ENCODE measurements at regions not wholly inside any gene's neighbourhood (a gene's known extent, or its start where the extent isn't known, plus 50 kb on each side); places are given as distances from the start of the nearest gene placed in this dataset.

GRCh38 chr3:153293265-153293664 is 131.2 kb downstream of the RAP2B start:
- in situ Hi-C loops (cut with HindIII; ENCODE audit: low pct_unique_long_range_greater_than_20kb, low sequenced_read_pairs), result loop anchor here (25.0 kb wide), 1 partner anchor 256 kb away; no protein-coding TSS in a partner anchor
- no peak for TF ChIP-seq JUND (IDR thresholded peaks at IDR 0.05; ENCODE audit: low read depth)
- DNase-seq (ENCODE audit: low read depth in 1 of 2, low spot score in 1 of 2), result no peak

GRCh38 chr3:153295901-153296300 is 133.9 kb downstream of the RAP2B start:
- no peak for TF ChIP-seq JUND (IDR thresholded peaks at IDR 0.05; ENCODE audit: low read depth)
- no peak for DNase-seq (ENCODE audit: low read depth in 1 of 2, low spot score in 1 of 2)
- in situ Hi-C loops (cut with HindIII; ENCODE audit: low pct_unique_long_range_greater_than_20kb, low sequenced_read_pairs), result loop anchor here (25.0 kb wide), 1 partner anchor 259 kb away; no protein-coding TSS in a partner anchor

- TF ChIP-seq JUND (IDR thresholded peaks at IDR 0.05; ENCODE audit: low read depth), result no peak
- in situ Hi-C loops (cut with HindIII; ENCODE audit: low pct_unique_long_range_greater_than_20kb, low sequenced_read_pairs), result no loop called here
- DNase-seq (ENCODE audit: low read depth in 1 of 2, low spot score in 1 of 2), result peak in 1 of 2 experiments; percentile 29
These were observed 143.2 kb downstream of the RAP2B start for GRCh38 chr3:153305189-153305588.

GRCh38 chr3:153311541-153311940 is 149.5 kb downstream of the RAP2B start:
- DNase-seq (ENCODE audit: low read depth in 1 of 2, low spot score in 1 of 2), result no peak
- TF ChIP-seq JUND (IDR thresholded peaks at IDR 0.05; ENCODE audit: low read depth), result no peak
- in situ Hi-C loops (cut with HindIII; ENCODE audit: low pct_unique_long_range_greater_than_20kb, low sequenced_read_pairs), result no loop called here

- no peak for DNase-seq (ENCODE audit: low read depth in 1 of 2, low spot score in 1 of 2)
- TF ChIP-seq JUND (IDR thresholded peaks at IDR 0.05; ENCODE audit: low read depth), result no peak
- in situ Hi-C loops (cut with HindIII; ENCODE audit: low pct_unique_long_range_greater_than_20kb, low sequenced_read_pairs), result no loop called here
These were observed 151.4 kb downstream of the RAP2B start for GRCh38 chr3:153313302-153313965.

GRCh38 chr3:153314038-153314437 is 152.0 kb downstream of the RAP2B start:
- TF ChIP-seq JUND (IDR thresholded peaks at IDR 0.05; ENCODE audit: low read depth), result no peak
- in situ Hi-C loops (cut with HindIII; ENCODE audit: low pct_unique_long_range_greater_than_20kb, low sequenced_read_pairs), result no loop called here

GRCh38 chr3:153315781-153316180 is 153.8 kb downstream of the RAP2B start:
- TF ChIP-seq JUND (IDR thresholded peaks at IDR 0.05; ENCODE audit: low read depth), result no peak
- DNase-seq (ENCODE audit: low read depth in 1 of 2, low spot score in 1 of 2), result no peak
- in situ Hi-C loops (cut with HindIII; ENCODE audit: low pct_unique_long_range_greater_than_20kb, low sequenced_read_pairs), result no loop called here

More at GRCh38 chr3:153314038-153314437, 152.0 kb downstream of the RAP2B start:
- DNase-seq (ENCODE audit: low read depth in 1 of 2, low spot score in 1 of 2), result no peak

GRCh38 chr3:153319705-153320554 is 157.9 kb downstream of the RAP2B start:
- DNase-seq (ENCODE audit: low read depth in 1 of 2, low spot score in 1 of 2), result no peak
- in situ Hi-C loops (cut with HindIII; ENCODE audit: low pct_unique_long_range_greater_than_20kb, low sequenced_read_pairs), result no loop called here
- no peak for TF ChIP-seq JUND (IDR thresholded peaks at IDR 0.05; ENCODE audit: low read depth)

- DNase-seq (ENCODE audit: low read depth in 1 of 2, low spot score in 1 of 2), result no peak
- TF ChIP-seq JUND (IDR thresholded peaks at IDR 0.05; ENCODE audit: low read depth), result no peak
- in situ Hi-C loops (cut with HindIII; ENCODE audit: low pct_unique_long_range_greater_than_20kb, low sequenced_read_pairs), result no loop called here
These were observed 158.6 kb downstream of the RAP2B start for GRCh38 chr3:153320585-153321128.

- in situ Hi-C loops (cut with HindIII; ENCODE audit: low pct_unique_long_range_greater_than_20kb, low sequenced_read_pairs), result no loop called here
These were observed 166.7 kb downstream of the RAP2B start for GRCh38 chr3:153328690-153329089.

GRCh38 chr3:153330901-153331300 is 168.9 kb downstream of the RAP2B start:
- no peak for TF ChIP-seq JUND (IDR thresholded peaks at IDR 0.05; ENCODE audit: low read depth)
- in situ Hi-C loops (cut with HindIII; ENCODE audit: low pct_unique_long_range_greater_than_20kb, low sequenced_read_pairs), result no loop called here
- no peak for DNase-seq (ENCODE audit: low read depth in 1 of 2, low spot score in 1 of 2)

More at GRCh38 chr3:153328690-153329089, 166.7 kb downstream of the RAP2B start:
- DNase-seq (ENCODE audit: low read depth in 1 of 2, low spot score in 1 of 2), result no peak
- no peak for TF ChIP-seq JUND (IDR thresholded peaks at IDR 0.05; ENCODE audit: low read depth)

- DNase-seq (ENCODE audit: low read depth in 1 of 2, low spot score in 1 of 2), result no peak
- in situ Hi-C loops (cut with HindIII; ENCODE audit: low pct_unique_long_range_greater_than_20kb, low sequenced_read_pairs), result no loop called here
- TF ChIP-seq JUND (IDR thresholded peaks at IDR 0.05; ENCODE audit: low read depth), result no peak
These were observed 169.7 kb downstream of the RAP2B start for GRCh38 chr3:153331676-153332075.

- no peak for DNase-seq (ENCODE audit: low read depth in 1 of 2, low spot score in 1 of 2)
- in situ Hi-C loops (cut with HindIII; ENCODE audit: low pct_unique_long_range_greater_than_20kb, low sequenced_read_pairs), result no loop called here
- no peak for TF ChIP-seq JUND (IDR thresholded peaks at IDR 0.05; ENCODE audit: low read depth)
These were observed 172.5 kb downstream of the RAP2B start for GRCh38 chr3:153334558-153334957.

Data from T47D (cell line).